ENCODE measurements at regions not wholly inside any gene's neighbourhood (a gene's known extent, or its start where the extent isn't known, plus 50 kb on each side); places are given as distances from the start of the nearest gene placed in this dataset.

- TF ChIP-seq CTCF (IDR thresholded peaks at IDR 0.05) (no peak), POLR2A (IDR thresholded peaks at IDR 0.05) (no peak), EP300 (IDR thresholded peaks at IDR 0.05) (no peak), POLR2AphosphoS5 (IDR thresholded peaks at IDR 0.05) (no peak)
These were observed 276.0 kb downstream of the ENC1 start for GRCh38 chr5:74364507-74364906.
